ENCODE measurements at regions not wholly inside any gene's neighbourhood (a gene's known extent, or its start where the extent isn't known, plus 50 kb on each side); places are given as distances from the start of the nearest gene placed in this dataset.
A peak's percentile ranks its signal among the peaks of the same experiment; 100 is the strongest.

- DNase-seq: no peak
Measured at GRCh38 chr9:18075253-18075952, 398.6 kb upstream of the ADAMTSL1 start.

GRCh38 chr9:18077941-18078678, 395.8 kb upstream of the ADAMTSL1 start:
- no peak for DNase-seq

- DNase-seq: no peak
Measured at GRCh38 chr9:18092138-18092537, 381.8 kb upstream of the ADAMTSL1 start.

- no peak for DNase-seq
Measured at GRCh38 chr9:18106006-18106560, 367.9 kb upstream of the ADAMTSL1 start.

GRCh38 chr9:18109675-18110074, 364.3 kb upstream of the ADAMTSL1 start:
- no peak for DNase-seq

DNA sequence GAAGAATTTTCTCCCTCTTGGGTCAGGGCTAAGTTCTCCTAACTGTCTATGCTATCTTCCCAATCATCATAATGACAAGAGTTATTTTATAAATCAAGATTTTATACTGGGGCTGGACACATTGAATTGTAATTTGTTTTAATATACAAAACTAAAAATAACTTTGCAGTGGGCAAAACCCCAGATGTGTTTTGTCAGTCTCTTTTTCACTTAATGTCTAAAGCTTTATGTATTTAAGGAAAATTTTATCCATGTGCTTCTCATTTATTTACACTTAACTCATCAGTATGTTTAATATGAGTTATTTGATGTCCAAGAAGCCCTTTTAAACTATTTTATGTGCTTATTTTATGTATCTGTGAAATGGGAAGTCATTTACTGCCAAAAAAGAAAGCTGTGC, 362.8 kb upstream of the ADAMTSL1 start:
- DNase-seq: no peak

DNA sequence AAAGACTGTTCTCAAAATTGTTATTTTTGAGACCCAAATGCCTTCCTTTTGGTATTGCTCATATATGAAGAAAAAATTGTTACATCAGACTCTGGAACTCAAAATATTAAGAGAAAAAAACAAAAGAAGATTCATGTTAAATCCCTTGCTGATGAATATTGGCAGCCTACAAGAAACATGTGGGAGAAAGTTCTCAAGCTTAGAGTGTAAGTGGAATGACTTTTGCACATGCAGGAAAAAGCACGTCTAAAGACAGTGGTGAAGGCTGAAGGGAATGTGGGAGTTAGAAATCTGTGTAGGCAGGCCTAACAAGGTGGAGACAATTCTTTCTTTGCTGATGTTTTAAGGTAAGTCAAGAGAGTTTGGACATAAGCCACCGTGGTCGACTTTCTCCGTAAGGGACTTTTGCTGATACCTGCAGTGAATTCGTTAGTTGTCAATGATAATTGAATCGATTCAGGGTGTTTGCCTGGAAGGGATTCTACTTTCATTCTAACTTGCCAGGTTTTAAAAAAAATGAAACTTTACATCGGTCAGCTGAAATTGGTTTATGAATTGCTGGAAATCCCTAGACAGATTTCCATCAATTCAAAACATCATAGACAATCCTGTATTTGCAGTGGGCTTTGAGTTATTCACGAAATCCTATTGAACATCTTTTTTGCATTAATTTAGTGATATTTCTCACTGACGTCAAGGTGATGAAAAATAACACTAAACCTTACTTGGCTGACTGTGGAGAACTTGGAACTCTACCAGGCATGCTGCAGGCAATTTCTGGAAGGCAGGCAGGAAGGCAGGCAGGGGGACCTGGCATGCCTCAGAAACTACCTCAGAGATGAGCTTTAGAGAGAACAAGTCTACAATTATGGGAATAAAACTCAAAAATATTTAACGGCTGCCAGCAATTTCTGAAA, 359.1 kb upstream of the ADAMTSL1 start:
- no peak for DNase-seq

DNA sequence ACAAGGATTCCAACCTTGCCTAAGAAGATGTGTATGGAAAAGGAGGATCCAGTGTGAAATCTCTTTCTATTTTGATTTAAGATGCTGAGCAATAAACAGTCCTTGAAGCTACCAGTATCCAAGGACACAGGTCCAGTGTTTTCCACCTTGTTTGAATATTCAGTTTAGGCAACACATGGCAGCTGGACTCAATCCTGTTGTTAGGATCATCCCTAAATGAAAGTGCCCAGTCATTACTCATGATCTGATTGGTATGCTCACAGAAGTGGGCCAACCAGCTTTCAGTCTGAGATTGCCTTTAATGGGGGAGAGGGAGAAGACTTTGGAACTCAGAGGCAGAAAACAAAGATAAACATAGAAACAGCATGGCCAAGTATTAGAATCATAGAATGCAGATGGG, 355.7 kb upstream of the ADAMTSL1 start:
- no peak for DNase-seq

- no peak for DNase-seq
Measured at GRCh38 chr9:18122171-18122570, 351.8 kb upstream of the ADAMTSL1 start.

DNA sequence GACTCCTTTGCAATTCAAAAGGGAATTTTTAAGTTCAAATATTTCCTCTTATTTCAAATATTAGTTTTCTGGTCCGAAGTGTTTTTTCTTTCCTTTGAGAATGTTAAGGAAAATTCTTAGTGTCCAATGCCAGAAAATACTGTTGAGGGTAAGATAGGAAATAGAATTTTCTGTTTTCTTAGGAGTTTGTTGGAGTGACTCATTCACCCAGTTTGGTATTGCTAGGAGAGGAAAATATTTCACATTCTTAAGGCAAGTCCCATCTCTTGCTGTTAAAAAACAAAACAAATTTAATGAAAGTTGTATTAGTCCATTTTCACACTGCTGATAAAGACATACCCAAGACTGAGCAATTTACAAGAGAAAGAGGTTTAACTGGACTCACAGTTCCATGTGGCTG, 349.2 kb upstream of the ADAMTSL1 start:
- DNase-seq: no peak

GRCh38 chr9:18126831-18127498, 347.0 kb upstream of the ADAMTSL1 start:
- no peak for DNase-seq

DNA sequence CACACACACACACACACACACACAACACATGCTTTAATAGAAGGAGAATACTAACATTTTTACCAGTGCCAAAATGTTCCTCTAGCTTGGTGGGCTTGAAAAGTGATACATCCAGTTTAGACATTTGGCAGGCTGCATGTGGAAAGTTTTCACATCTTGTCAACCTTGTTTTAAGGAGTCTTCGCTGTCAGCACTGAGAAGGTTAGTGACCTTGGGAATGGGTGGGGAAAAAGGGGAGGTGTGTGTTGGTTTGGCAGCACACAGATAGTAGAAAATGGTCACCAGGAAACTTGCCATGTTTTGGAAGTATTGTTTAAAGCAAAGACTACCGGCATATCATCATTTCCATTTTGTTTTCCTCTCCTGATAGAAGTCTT, 346.5 kb upstream of the ADAMTSL1 start:
- no peak for DNase-seq

GRCh38 chr9:18129809-18130334, 344.1 kb upstream of the ADAMTSL1 start:
- DNase-seq: no peak

DNA sequence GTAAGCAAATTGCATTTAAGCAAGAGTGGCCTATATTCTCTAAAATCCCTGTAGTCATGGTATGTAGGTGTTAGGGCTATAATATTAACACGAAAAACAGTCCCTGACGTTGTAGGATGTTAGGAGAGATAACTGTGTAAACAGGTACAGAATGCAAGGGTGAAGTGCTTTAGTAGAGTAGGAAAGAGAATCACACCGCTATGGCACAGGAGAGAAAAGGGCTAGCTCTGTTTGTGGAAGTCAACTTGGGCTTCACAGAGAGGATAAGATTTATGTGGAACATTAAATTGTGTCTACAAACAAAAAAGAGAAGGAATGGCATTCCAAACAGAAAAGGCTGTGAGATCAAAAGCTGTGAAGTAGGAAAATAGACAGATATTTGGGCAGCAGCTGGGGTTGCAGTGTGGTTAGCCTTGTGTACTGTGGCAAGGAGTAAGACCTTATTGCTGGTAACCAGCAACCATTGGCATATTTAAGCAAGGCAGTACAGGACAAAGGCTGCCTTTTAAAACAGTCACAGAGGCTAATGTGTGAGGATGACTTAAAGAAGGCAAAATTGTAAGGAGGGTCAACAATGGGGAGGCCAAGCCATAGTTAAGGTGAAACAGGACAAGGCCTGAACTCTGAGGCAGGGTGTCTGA, 337.5 kb upstream of the ADAMTSL1 start:
- no peak for DNase-seq

- no peak for DNase-seq
Measured at GRCh38 chr9:18137815-18138214, 336.1 kb upstream of the ADAMTSL1 start.

- DNase-seq: peak; percentile 17
Measured at GRCh38 chr9:18138656-18139055, 335.3 kb upstream of the ADAMTSL1 start.

DNA sequence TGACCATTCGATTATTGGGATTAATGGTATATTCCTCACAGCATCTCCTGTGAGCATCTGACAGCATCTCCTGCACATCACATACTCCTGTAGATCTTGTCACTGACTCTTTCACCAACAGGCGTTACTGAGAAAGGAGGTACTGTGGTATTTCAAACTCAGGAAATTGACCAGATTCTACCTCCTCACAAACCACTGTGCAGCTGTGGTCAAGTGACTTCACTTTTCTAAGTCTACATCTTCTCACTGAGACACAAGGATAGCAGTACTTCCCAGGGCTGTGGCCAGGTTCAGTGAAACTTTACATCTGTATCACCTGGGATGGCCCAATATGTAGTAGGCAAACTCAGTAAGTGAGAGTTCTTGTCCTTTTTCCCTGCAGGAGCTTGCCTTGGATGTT, 332.3 kb upstream of the ADAMTSL1 start:
- DNase-seq: no peak

GRCh38 chr9:18143073-18143745, 330.7 kb upstream of the ADAMTSL1 start:
- no peak for DNase-seq

DNA sequence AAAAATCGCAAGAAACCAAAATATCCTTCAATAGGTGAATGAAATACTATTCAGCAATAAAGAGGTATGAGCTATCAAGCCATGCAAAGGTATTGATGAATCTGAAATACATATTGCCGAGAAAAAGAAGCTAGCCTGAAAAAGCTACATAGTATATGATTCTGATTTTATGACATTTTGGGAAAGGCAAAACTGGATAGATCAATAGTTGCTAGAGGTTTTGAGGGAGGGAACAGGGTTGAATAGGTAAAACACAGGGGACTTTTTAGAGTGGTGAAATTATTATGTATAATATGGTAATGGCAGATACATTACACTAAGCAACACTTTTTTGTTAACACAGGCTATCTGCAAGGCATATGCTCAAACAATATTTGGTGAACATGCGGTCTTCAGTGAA, 327.6 kb upstream of the ADAMTSL1 start:
- DNase-seq: no peak

- no peak for DNase-seq
Measured at GRCh38 chr9:18149471-18150011, 324.4 kb upstream of the ADAMTSL1 start.

GRCh38 chr9:18154661-18155060, 319.3 kb upstream of the ADAMTSL1 start:
- no peak for DNase-seq
